GM19468 (cell line): ENCODE measurements at regions not wholly inside any gene's neighbourhood (a gene's known extent, or its start where the extent isn't known, plus 50 kb on each side); places are given as distances from the start of the nearest gene placed in this dataset.
A peak's percentile ranks its signal among the peaks of the same experiment; 100 is the strongest.
"Not testable (repeated sequence)": the region's sequence is repeated elsewhere in the genome, so short reads cannot be mapped to it uniquely, and the experiment has no call there.

Experiments used
- ATAC-seq: cut with Tn5 transposase; IDR thresholded peaks from one replicate; pipeline ENCODE4 v1.9.1; 2021; ENCODE audit warnings: mild to moderate bottlenecking, moderate library complexity, moderate number of reproducible peaks; ENCODE audit not compliant: unreplicated experiment; ENCODE audit errors: extremely low read depth

- no peak for ATAC-seq
Observed at GRCh38 chr7:142638581-142638980, 110.7 kb upstream of the PRSS1 start.

GRCh38 chr7:142637240-142637639 is 112.0 kb upstream of the PRSS1 start:
- ATAC-seq = no peak

GRCh38 chr7:142636751-142637150 is 112.5 kb upstream of the PRSS1 start:
- no peak for ATAC-seq

- ATAC-seq = not testable (repeated sequence)
Observed at GRCh38 chr7:142636107-142636506, 113.2 kb upstream of the PRSS1 start.

- ATAC-seq = peak; percentile 95
Observed at GRCh38 chr7:142632271-142633134, 116.8 kb upstream of the PRSS1 start.

GRCh38 chr7:142629588-142630260 is 119.5 kb upstream of the PRSS1 start:
- ATAC-seq = no peak

- ATAC-seq = no peak
Observed at GRCh38 chr7:142628945-142629344, 120.3 kb upstream of the PRSS1 start.

GRCh38 chr7:142627223-142627622 is 122.0 kb upstream of the PRSS1 start:
- not testable (repeated sequence) for ATAC-seq

- ATAC-seq = no peak
Observed at GRCh38 chr7:142626420-142627035, 122.7 kb upstream of the PRSS1 start.

- not testable (repeated sequence) for ATAC-seq
Observed at GRCh38 chr7:142625216-142625615, 124.1 kb upstream of the PRSS1 start.

GRCh38 chr7:142620402-142620801 is 128.9 kb upstream of the PRSS1 start:
- ATAC-seq = no peak

GRCh38 chr7:142618655-142619351 is 130.5 kb upstream of the PRSS1 start:
- no peak for ATAC-seq

GRCh38 chr7:142616842-142617241 is 132.4 kb upstream of the PRSS1 start:
- no peak for ATAC-seq

GRCh38 chr7:142616121-142616643 is 133.1 kb upstream of the PRSS1 start:
- ATAC-seq = no peak

GRCh38 chr7:142615508-142615907 is 133.8 kb upstream of the PRSS1 start:
- no peak for ATAC-seq

GRCh38 chr7:142614116-142614515 is 135.2 kb upstream of the PRSS1 start:
- ATAC-seq = no peak

- no peak for ATAC-seq
Observed at GRCh38 chr7:142612237-142612881, 136.9 kb upstream of the PRSS1 start.

GRCh38 chr7:142611566-142612236 is 137.6 kb upstream of the PRSS1 start:
- no peak for ATAC-seq
